ENCODE measurements at regions not wholly inside any gene's neighbourhood (a gene's known extent, or its start where the extent isn't known, plus 50 kb on each side); places are given as distances from the start of the nearest gene placed in this dataset.
A peak's percentile ranks its signal among the peaks of the same experiment; 100 is the strongest.

GRCh38 chr21:35236090-35236489, 187.0 kb upstream of the RUNX1 start:
- Mint-ChIP-seq H3K4me1 (ENCODE audit: low read depth) (peaks cover 28% of the 10 kb centered on the region), H3K9me3 (ENCODE audit: low read depth) (peaks cover 6% of the 10 kb centered on the region), H3K27ac (ENCODE audit: unreplicated experiment) (no peak overlapping the region), H3K36me3 (ENCODE audit: low read depth) (no peaks in the 10 kb centered on the region), H3K27me3 (ENCODE audit: low read depth) (peaks cover 1% of the 10 kb centered on the region), H3K4me3 (ENCODE audit: unreplicated experiment) (no peak overlapping the region)
- no peak for DNase-seq (ENCODE audit: low spot score)
- no peak for TF ChIP-seq CTCF (IDR thresholded peaks at IDR 0.05)

GRCh38 chr21:35234725-35235124, 185.6 kb upstream of the RUNX1 start:
- peaks cover 23% of the 10 kb centered on the region for H3K4me1 Mint-ChIP-seq (ENCODE audit: low read depth)

GRCh38 chr21:35233756-35234155, 184.7 kb upstream of the RUNX1 start:
- Mint-ChIP-seq H3K9me3 (ENCODE audit: low read depth) (peaks cover 6% of the 10 kb centered on the region), H3K27me3 (ENCODE audit: low read depth) (peaks cover 1% of the 10 kb centered on the region), H3K4me3 (ENCODE audit: unreplicated experiment) (no peak overlapping the region), H3K27ac (ENCODE audit: unreplicated experiment) (no peak overlapping the region), H3K4me1 (ENCODE audit: low read depth) (peaks cover 15% of the 10 kb centered on the region), H3K36me3 (ENCODE audit: low read depth) (no peaks in the 10 kb centered on the region)
- no peak for DNase-seq (ENCODE audit: low spot score)
- no peak for TF ChIP-seq CTCF (IDR thresholded peaks at IDR 0.05)

More at GRCh38 chr21:35234725-35235124, 185.6 kb upstream of the RUNX1 start:
- DNase-seq (ENCODE audit: low spot score): no peak
- H3K36me3 Mint-ChIP-seq (ENCODE audit: low read depth): no peaks in the 10 kb centered on the region
- no peak overlapping the region for H3K4me3 Mint-ChIP-seq (ENCODE audit: unreplicated experiment)
- TF ChIP-seq CTCF (IDR thresholded peaks at IDR 0.05): no peak
- H3K9me3 Mint-ChIP-seq (ENCODE audit: low read depth): peaks cover 6% of the 10 kb centered on the region
- peak overlapping the region; percentile 27 for H3K27ac Mint-ChIP-seq (ENCODE audit: unreplicated experiment)
- H3K27me3 Mint-ChIP-seq (ENCODE audit: low read depth): peaks cover 1% of the 10 kb centered on the region

- Mint-ChIP-seq H3K9me3 (ENCODE audit: low read depth) (peaks cover 6% of the 10 kb centered on the region), H3K27ac (ENCODE audit: unreplicated experiment) (no peak overlapping the region)
These were observed 183.6 kb upstream of the RUNX1 start for GRCh38 chr21:35232545-35233176.

GRCh38 chr21:35231090-35231489, 182.0 kb upstream of the RUNX1 start:
- Mint-ChIP-seq H3K27ac (ENCODE audit: unreplicated experiment) (no peak overlapping the region), H3K27me3 (ENCODE audit: low read depth) (no peaks in the 10 kb centered on the region), H3K4me3 (ENCODE audit: unreplicated experiment) (no peak overlapping the region), H3K9me3 (ENCODE audit: low read depth) (peaks cover under 1% of the 10 kb centered on the region), H3K4me1 (ENCODE audit: low read depth) (peaks cover 24% of the 10 kb centered on the region), H3K36me3 (ENCODE audit: low read depth) (no peaks in the 10 kb centered on the region)
- DNase-seq (ENCODE audit: low spot score): no peak
- TF ChIP-seq CTCF (IDR thresholded peaks at IDR 0.05): no peak

More at GRCh38 chr21:35232545-35233176, 183.6 kb upstream of the RUNX1 start:
- Mint-ChIP-seq H3K27me3 (ENCODE audit: low read depth) (no peaks in the 10 kb centered on the region), H3K4me1 (ENCODE audit: low read depth) (peaks cover 15% of the 10 kb centered on the region), H3K4me3 (ENCODE audit: unreplicated experiment) (no peak overlapping the region), H3K36me3 (ENCODE audit: low read depth) (no peaks in the 10 kb centered on the region)
- no peak for TF ChIP-seq CTCF (IDR thresholded peaks at IDR 0.05)
- no peak for DNase-seq (ENCODE audit: low spot score)
